CD1c-positive myeloid dendritic cell (primary cell): ENCODE measurements at regions not wholly inside any gene's neighbourhood (a gene's known extent, or its start where the extent isn't known, plus 50 kb on each side); places are given as distances from the start of the nearest gene placed in this dataset.
"Not testable (repeated sequence)": the region's sequence is repeated elsewhere in the genome, so short reads cannot be mapped to it uniquely, and the experiment has no call there.

ENCODE experiments used
- DNase-seq: peaks from one replicate; pipeline ENCODE4 v3.0.0-alpha.2; 2016; ENCODE audit errors: extremely low spot score

- no peak for DNase-seq
These were observed 97.3 kb upstream of the GOT2 start for GRCh38 chr16:58831386-58831785.

GRCh38 chr16:58828901-58829545, 94.9 kb upstream of the GOT2 start:
- no peak for DNase-seq

GRCh38 chr16:58824201-58824600, 90.1 kb upstream of the GOT2 start:
- no peak for DNase-seq

GRCh38 chr16:58821886-58822285, 87.8 kb upstream of the GOT2 start:
- DNase-seq: no peak

- no peak for DNase-seq
These were observed 86.3 kb upstream of the GOT2 start for GRCh38 chr16:58820411-58820810.

- no peak for DNase-seq
These were observed 81.2 kb upstream of the GOT2 start for GRCh38 chr16:58815181-58815888.

- peak; percentile 51 for DNase-seq
These were observed 80.3 kb upstream of the GOT2 start for GRCh38 chr16:58814348-58814801.

- no peak for DNase-seq
These were observed 75.1 kb upstream of the GOT2 start for GRCh38 chr16:58809213-58809612.

GRCh38 chr16:58807276-58807675, 73.2 kb upstream of the GOT2 start:
- DNase-seq: no peak

GRCh38 chr16:58801838-58802237, 67.7 kb upstream of the GOT2 start:
- no peak for DNase-seq

- no peak for DNase-seq
These were observed 63.2 kb upstream of the GOT2 start for GRCh38 chr16:58797137-58797801.

- DNase-seq: peak; percentile 39
These were observed 59.2 kb upstream of the GOT2 start for GRCh38 chr16:58793366-58793765.

GRCh38 chr16:58792188-58792587, 58.1 kb upstream of the GOT2 start:
- no peak for DNase-seq

GRCh38 chr16:58790816-58791557, 56.9 kb upstream of the GOT2 start:
- DNase-seq: not testable (repeated sequence)

GRCh38 chr16:58789351-58789750, 55.2 kb upstream of the GOT2 start:
- peak; percentile 24 for DNase-seq
